ENCODE measurements at regions not wholly inside any gene's neighbourhood (a gene's known extent, or its start where the extent isn't known, plus 50 kb on each side); places are given as distances from the start of the nearest gene placed in this dataset.

GRCh38 chr5:54765165-54766028 lies 220.0 kb downstream of the ESM1 start:
- DNase-seq = no peak

DNA sequence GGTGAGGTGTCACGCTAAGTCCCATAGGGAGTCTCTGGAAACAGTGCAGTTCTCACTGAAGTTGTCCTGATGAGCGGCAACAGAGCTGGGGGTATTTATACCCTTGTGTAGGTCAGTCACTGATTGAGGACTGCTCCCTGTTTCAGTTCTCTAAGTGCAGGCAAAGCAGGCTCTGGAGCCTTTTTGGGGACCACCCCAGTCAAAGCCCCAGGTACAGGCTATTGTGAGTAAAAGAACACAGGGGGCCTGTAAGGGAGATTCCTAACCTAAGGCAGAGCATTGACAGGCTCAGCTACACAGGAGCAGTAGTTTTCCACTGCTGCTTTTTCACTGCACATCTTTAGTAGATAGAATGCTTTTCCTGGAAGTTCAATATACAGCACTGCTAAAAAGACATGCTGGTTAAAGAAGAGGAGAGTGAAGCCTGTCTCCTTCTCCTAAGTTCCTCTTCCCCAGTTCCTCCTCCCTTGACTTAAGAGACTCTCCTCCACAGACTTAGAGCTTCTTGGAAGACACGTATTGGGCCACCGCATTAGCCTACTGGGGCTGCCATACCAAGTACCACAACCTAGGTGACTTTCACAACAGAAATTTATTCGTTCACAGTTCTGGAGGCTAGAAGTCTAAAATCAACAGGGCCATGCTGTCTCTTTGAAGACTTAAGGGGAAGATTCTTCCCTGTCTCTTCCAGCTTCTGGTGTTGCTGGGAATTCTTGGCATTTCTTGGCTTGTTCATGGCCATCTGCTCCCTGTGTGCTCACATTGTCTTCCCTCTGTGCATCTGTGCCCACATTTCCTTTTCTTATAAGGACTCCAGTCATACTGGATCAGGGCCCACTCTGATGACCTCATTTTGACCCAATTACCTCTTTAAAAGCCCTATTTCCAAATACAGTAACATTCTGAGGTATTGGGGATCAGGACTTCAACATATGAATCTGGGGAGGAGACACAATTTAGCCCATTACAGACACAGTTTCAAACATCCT lies 221.0 kb downstream of the ESM1 start:
- DNase-seq = no peak

DNA sequence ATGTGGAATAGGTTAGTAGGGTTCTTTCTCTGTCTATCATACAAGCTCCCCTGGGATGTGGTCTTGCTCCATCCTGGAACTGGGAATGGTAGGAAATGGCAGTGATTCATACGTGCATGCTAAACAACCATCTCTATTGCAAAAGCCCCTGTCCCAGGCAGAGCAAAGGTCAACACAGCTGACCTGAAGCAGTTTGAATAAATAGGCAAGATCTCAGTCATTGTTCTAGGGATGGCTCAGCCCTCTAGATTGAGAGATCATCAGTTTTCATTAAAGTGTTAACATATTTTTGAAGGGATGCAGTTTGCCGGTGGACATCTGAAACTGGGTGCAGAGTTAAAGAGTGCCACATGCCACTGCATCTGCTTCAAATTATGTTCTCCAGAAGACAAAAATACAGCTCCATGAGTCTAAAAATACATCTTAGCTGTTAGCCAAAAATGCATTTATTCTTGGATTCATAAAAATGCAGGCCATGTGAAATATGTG lies 224.1 kb downstream of the ESM1 start:
- DNase-seq = no peak

GRCh38 chr5:54760182-54760935 lies 225.0 kb downstream of the ESM1 start:
- no peak for DNase-seq

DNA sequence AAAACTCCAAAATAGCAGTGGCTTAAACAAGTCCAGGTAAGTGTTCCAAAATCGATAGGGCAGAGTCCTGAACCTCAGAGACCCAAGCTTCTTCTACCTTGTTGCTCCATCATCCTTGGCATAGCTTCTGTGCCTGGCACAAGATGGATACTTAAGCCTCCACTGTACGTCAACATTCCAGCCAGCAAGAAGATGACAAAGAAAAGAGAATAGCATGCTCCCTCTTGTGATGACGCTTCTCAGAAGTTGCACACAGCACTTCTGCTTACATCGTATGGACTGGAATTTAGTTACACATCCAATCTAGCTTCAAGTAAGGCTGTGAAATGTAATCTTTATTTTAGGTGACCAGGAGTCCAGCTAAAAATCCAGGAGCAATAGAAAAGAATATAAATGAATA lies 227.4 kb downstream of the ESM1 start:
- no peak for DNase-seq

DNA sequence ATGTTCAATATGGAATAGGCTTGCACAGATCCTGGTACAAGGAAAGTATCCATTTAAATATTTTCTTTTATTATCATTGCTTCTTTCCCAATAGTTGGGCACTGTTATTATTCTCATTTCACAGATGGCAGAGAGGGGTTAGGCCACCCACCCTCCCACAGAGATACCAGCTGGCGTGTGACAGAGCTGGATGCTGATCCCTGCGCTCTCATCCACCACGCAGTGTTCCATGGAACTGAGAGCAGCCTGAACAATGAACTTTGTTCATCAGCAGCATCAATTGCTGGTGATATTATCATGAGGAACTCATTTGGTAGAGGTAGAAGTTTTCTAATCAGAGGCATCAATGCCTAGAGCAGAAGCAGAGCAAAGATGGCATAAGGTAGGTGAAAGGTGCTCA lies 227.9 kb downstream of the ESM1 start:
- no peak for DNase-seq

- DNase-seq = no peak
These were observed 228.5 kb downstream of the ESM1 start for GRCh38 chr5:54756796-54757402.

- no peak for DNase-seq
These were observed 229.1 kb downstream of the ESM1 start for GRCh38 chr5:54756301-54756700.

GRCh38 chr5:54754878-54755277 lies 230.5 kb downstream of the ESM1 start:
- no peak for DNase-seq

GRCh38 chr5:54754420-54754819 lies 231.0 kb downstream of the ESM1 start:
- no peak for DNase-seq

DNA sequence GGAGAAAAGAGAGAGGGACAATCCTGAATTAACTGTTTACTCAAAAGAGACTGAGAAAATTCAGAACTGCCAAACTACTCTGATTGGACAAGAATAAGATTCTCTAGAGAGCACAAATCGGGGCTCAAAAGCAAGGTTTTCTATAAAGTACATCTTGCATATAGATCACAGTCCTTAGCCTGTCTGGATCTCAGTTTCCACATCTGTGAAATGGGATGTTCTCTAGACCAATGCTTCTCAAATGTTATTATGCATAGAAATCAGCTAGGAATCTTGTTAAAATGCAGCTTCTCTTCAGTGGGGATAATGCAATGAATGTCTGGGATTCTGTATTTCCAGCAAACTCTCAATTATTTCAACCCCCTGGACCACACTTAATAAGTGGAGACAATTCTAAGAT lies 231.6 kb downstream of the ESM1 start:
- DNase-seq = no peak

GRCh38 chr5:54753034-54753433 lies 232.4 kb downstream of the ESM1 start:
- DNase-seq = no peak

DNA sequence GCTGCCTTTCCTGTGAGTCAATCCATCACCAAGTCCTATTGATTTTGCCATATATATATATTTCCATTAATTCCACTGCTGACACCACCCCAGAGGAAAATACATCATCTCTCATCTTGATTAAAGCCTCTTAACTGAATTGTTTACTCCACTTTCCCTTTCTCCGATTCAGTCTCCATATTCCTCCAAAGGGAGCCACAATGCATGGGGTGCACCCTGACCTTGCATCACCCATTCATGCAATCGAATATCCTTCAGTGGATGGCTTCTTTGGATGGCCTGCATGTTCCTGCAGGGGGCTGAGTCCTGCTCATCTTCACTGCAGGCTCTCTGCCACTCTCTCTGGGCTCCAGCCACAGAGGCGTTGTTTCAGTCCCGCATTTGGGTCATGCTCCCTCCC lies 231.0 kb downstream of the SNX18 start:
- DNase-seq = no peak

- DNase-seq = no peak
These were observed 229.3 kb downstream of the SNX18 start for GRCh38 chr5:54746777-54747398.

GRCh38 chr5:54746346-54746745 lies 228.8 kb downstream of the SNX18 start:
- no peak for DNase-seq

- no peak for DNase-seq
These were observed 228.0 kb downstream of the SNX18 start for GRCh38 chr5:54745599-54745998.

- DNase-seq = peak; percentile 10 to 11
These were observed 226.6 kb downstream of the SNX18 start for GRCh38 chr5:54743997-54744788.

- no peak for DNase-seq
These were observed 226.0 kb downstream of the SNX18 start for GRCh38 chr5:54743581-54743980.

- no peak for DNase-seq
These were observed 224.9 kb downstream of the SNX18 start for GRCh38 chr5:54742417-54742891.

DNA sequence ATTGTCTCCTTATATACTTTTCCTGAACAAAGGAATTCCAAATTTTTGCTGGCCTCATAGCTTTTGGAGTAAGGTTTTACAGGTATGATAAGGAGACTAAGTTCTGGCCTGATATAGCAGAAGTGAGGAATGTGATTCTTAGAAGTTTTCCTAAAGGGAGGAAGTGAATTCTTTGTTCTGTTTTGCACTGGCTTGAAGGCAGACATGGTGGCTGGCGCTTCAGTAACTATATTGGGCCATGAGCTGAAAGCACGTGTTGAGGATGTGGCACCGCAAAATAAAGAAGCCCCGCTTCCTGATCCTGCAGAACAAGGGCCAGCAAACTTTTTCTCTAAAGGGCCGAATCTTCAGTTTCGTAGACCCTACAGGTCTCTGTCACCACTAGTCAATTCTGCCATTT lies 224.2 kb downstream of the SNX18 start:
- no peak for DNase-seq

- no peak for DNase-seq
These were observed 222.6 kb downstream of the SNX18 start for GRCh38 chr5:54740141-54740540.
